ENCODE measurements at regions not wholly inside any gene's neighbourhood (a gene's known extent, or its start where the extent isn't known, plus 50 kb on each side); places are given as distances from the start of the nearest gene placed in this dataset.

- Mint-ChIP-seq H3K27ac (ENCODE audit: unreplicated experiment) (no peak overlapping the region), H3K9me3 (no peaks in the 10 kb centered on the region), H3K27me3 (ENCODE audit: low read depth) (peaks cover 11% of the 10 kb centered on the region), H3K4me1 (no peaks in the 10 kb centered on the region), H3K36me3 (ENCODE audit: low read depth) (no peaks in the 10 kb centered on the region), H3K4me3 (no peak overlapping the region)
- DNase-seq (ENCODE audit: low read depth, low spot score), result no peak
- no peak for TF ChIP-seq CTCF (conservative IDR thresholded peaks at IDR 0.05)
Observed at GRCh38 chr5:158532739-158533138, 567.0 kb downstream of the EBF1 start.

- Mint-ChIP-seq H3K27ac (ENCODE audit: unreplicated experiment) (no peak overlapping the region), H3K9me3 (no peaks in the 10 kb centered on the region), H3K4me3 (no peak overlapping the region), H3K27me3 (ENCODE audit: low read depth) (peaks cover 3% of the 10 kb centered on the region), H3K4me1 (no peaks in the 10 kb centered on the region), H3K36me3 (ENCODE audit: low read depth) (no peaks in the 10 kb centered on the region)
- TF ChIP-seq CTCF (conservative IDR thresholded peaks at IDR 0.05), result no peak
- no peak for DNase-seq (ENCODE audit: low read depth, low spot score)
Observed at GRCh38 chr5:158531860-158532259, 567.9 kb downstream of the EBF1 start.

- Mint-ChIP-seq H3K27ac (ENCODE audit: unreplicated experiment) (no peak overlapping the region), H3K4me3 (no peak overlapping the region), H3K4me1 (no peaks in the 10 kb centered on the region), H3K27me3 (ENCODE audit: low read depth) (no peaks in the 10 kb centered on the region), H3K9me3 (no peaks in the 10 kb centered on the region), H3K36me3 (ENCODE audit: low read depth) (no peaks in the 10 kb centered on the region)
- DNase-seq (ENCODE audit: low read depth, low spot score), result no peak
- TF ChIP-seq CTCF (conservative IDR thresholded peaks at IDR 0.05), result no peak
Observed at GRCh38 chr5:158530115-158530514, 569.6 kb downstream of the EBF1 start.

GRCh38 chr5:158529454-158529853 lies 570.3 kb downstream of the EBF1 start:
- no peaks in the 10 kb centered on the region for H3K36me3 Mint-ChIP-seq (ENCODE audit: low read depth)
- no peak overlapping the region for H3K4me3 Mint-ChIP-seq
- no peaks in the 10 kb centered on the region for H3K4me1 Mint-ChIP-seq
- DNase-seq (ENCODE audit: low read depth, low spot score), result no peak
- H3K9me3 Mint-ChIP-seq, result no peaks in the 10 kb centered on the region
- no peaks in the 10 kb centered on the region for H3K27me3 Mint-ChIP-seq (ENCODE audit: low read depth)
- no peak for TF ChIP-seq CTCF (conservative IDR thresholded peaks at IDR 0.05)
- no peak overlapping the region for H3K27ac Mint-ChIP-seq (ENCODE audit: unreplicated experiment)

GRCh38 chr5:158525663-158526062 lies 574.1 kb downstream of the EBF1 start:
- no peak overlapping the region for H3K27ac Mint-ChIP-seq (ENCODE audit: unreplicated experiment)
- H3K4me3 Mint-ChIP-seq, result no peak overlapping the region
- no peaks in the 10 kb centered on the region for H3K27me3 Mint-ChIP-seq (ENCODE audit: low read depth)
- peaks cover 9% of the 10 kb centered on the region for H3K4me1 Mint-ChIP-seq
- no peaks in the 10 kb centered on the region for H3K36me3 Mint-ChIP-seq (ENCODE audit: low read depth)
- TF ChIP-seq CTCF (conservative IDR thresholded peaks at IDR 0.05), result no peak
- no peaks in the 10 kb centered on the region for H3K9me3 Mint-ChIP-seq
- no peak for DNase-seq (ENCODE audit: low read depth, low spot score)

GRCh38 chr5:158524070-158524469 lies 575.6 kb downstream of the EBF1 start:
- no peaks in the 10 kb centered on the region for H3K36me3 Mint-ChIP-seq (ENCODE audit: low read depth)
- H3K27ac Mint-ChIP-seq (ENCODE audit: unreplicated experiment), result no peak overlapping the region
- peaks cover 9% of the 10 kb centered on the region for H3K4me1 Mint-ChIP-seq
- no peaks in the 10 kb centered on the region for H3K9me3 Mint-ChIP-seq
- H3K4me3 Mint-ChIP-seq, result no peak overlapping the region
- no peak for DNase-seq (ENCODE audit: low read depth, low spot score)
- H3K27me3 Mint-ChIP-seq (ENCODE audit: low read depth), result no peaks in the 10 kb centered on the region
- no peak for TF ChIP-seq CTCF (conservative IDR thresholded peaks at IDR 0.05)

Measured in neural crest cell (in vitro differentiated cells).